ENCODE measurements at regions not wholly inside any gene's neighbourhood (a gene's known extent, or its start where the extent isn't known, plus 50 kb on each side); places are given as distances from the start of the nearest gene placed in this dataset.

- H3K27me3 ChIP-seq, result no peaks in the 10 kb centered on the region
- no peaks in the 10 kb centered on the region for H3K36me3 ChIP-seq
- H3K4me1 ChIP-seq, result no peaks in the 10 kb centered on the region
- H3K9ac ChIP-seq (ENCODE audit: low read depth in 2 of 2, low read length in 2 of 2), result no peak overlapping the region
- intact Hi-C loops (cut with DNase I), result no loop called here
- TF ChIP-seq CTCF (IDR thresholded peaks at IDR 0.05), result no peak
- H3K9me3 ChIP-seq, result no peaks in the 10 kb centered on the region
- no peak for DNase-seq
- no peak overlapping the region for H3K4me3 ChIP-seq
- no peak overlapping the region for H3K27ac ChIP-seq
Observed at GRCh38 chr6:62740596-62740995, 454.6 kb upstream of the KHDRBS2 start.

GRCh38 chr6:62740171-62740570 is 454.1 kb upstream of the KHDRBS2 start:
- Histone ChIP-seq H3K9ac (ENCODE audit: low read depth in 2 of 2, low read length in 2 of 2) (no peak overlapping the region), H3K9me3 (no peaks in the 10 kb centered on the region), H3K4me1 (no peaks in the 10 kb centered on the region), H3K27me3 (no peaks in the 10 kb centered on the region), H3K36me3 (no peaks in the 10 kb centered on the region), H3K27ac (no peak overlapping the region), H3K4me3 (no peak overlapping the region)
- TF ChIP-seq CTCF (IDR thresholded peaks at IDR 0.05), result no peak
- intact Hi-C loops (cut with DNase I), result no loop called here
- no peak for DNase-seq

GRCh38 chr6:62737792-62738191 is 451.8 kb upstream of the KHDRBS2 start:
- Histone ChIP-seq H3K27ac (no peak overlapping the region), H3K4me3 (no peak overlapping the region), H3K27me3 (no peaks in the 10 kb centered on the region), H3K36me3 (no peaks in the 10 kb centered on the region), H3K9ac (ENCODE audit: low read depth in 2 of 2, low read length in 2 of 2) (no peak overlapping the region), H3K4me1 (no peaks in the 10 kb centered on the region), H3K9me3 (no peaks in the 10 kb centered on the region)
- intact Hi-C loops (cut with DNase I), result no loop called here
- DNase-seq, result no peak
- no peak for TF ChIP-seq CTCF (IDR thresholded peaks at IDR 0.05)

- no peaks in the 10 kb centered on the region for H3K27me3 ChIP-seq
- H3K4me1 ChIP-seq, result no peaks in the 10 kb centered on the region
- intact Hi-C loops (cut with DNase I), result no loop called here
- H3K9me3 ChIP-seq, result no peaks in the 10 kb centered on the region
- H3K4me3 ChIP-seq, result no peak overlapping the region
- H3K9ac ChIP-seq (ENCODE audit: low read depth in 2 of 2, low read length in 2 of 2), result no peak overlapping the region
- no peak for TF ChIP-seq CTCF (IDR thresholded peaks at IDR 0.05)
- H3K27ac ChIP-seq, result no peak overlapping the region
- no peaks in the 10 kb centered on the region for H3K36me3 ChIP-seq
- DNase-seq, result no peak
Observed at GRCh38 chr6:62721408-62721807, 435.4 kb upstream of the KHDRBS2 start.

GRCh38 chr6:62716719-62717118 is 430.7 kb upstream of the KHDRBS2 start:
- intact Hi-C loops (cut with DNase I), result no loop called here
- no peak for DNase-seq
- no peak for TF ChIP-seq CTCF (IDR thresholded peaks at IDR 0.05)
- Histone ChIP-seq H3K9ac (ENCODE audit: low read depth in 2 of 2, low read length in 2 of 2) (no peak overlapping the region), H3K4me3 (no peak overlapping the region), H3K36me3 (no peaks in the 10 kb centered on the region), H3K27ac (no peak overlapping the region), H3K4me1 (no peaks in the 10 kb centered on the region), H3K9me3 (no peaks in the 10 kb centered on the region), H3K27me3 (no peaks in the 10 kb centered on the region)

- Histone ChIP-seq H3K27me3 (no peaks in the 10 kb centered on the region), H3K9ac (ENCODE audit: low read depth in 2 of 2, low read length in 2 of 2) (no peak overlapping the region), H3K4me3 (no peak overlapping the region), H3K36me3 (no peaks in the 10 kb centered on the region), H3K27ac (no peak overlapping the region), H3K4me1 (no peaks in the 10 kb centered on the region), H3K9me3 (no peaks in the 10 kb centered on the region)
- DNase-seq, result no peak
- intact Hi-C loops (cut with DNase I), result no loop called here
- TF ChIP-seq CTCF (IDR thresholded peaks at IDR 0.05), result no peak
Observed at GRCh38 chr6:62714112-62714511, 428.1 kb upstream of the KHDRBS2 start.

All from colonic mucosa (tissue), 4 donors.